Tibial artery (tissue), 4 donors: ENCODE measurements at regions not wholly inside any gene's neighbourhood (a gene's known extent, or its start where the extent isn't known, plus 50 kb on each side); places are given as distances from the start of the nearest gene placed in this dataset.
"Not testable (repeated sequence)": the region's sequence is repeated elsewhere in the genome, so short reads cannot be mapped to it uniquely, and the experiment has no call there.

ENCODE experiments used
- DNase-seq, 2 donors: peaks; one replicate each; pipeline ENCODE4 v3.0.0-alpha.2; 2019
- H3K27ac ChIP-seq, 2 donors: fragments of 200-600 bp; sonication (generic) in 1 of 2; 1 replicate in 1 of 2; 2 replicates in 1 of 2; pipeline ENCODE4 v1.5.1; 2018 to 2019; ENCODE audit warnings: mild to moderate bottlenecking in 1 of 2
- H3K27me3 ChIP-seq, 2 donors: fragments of 200-600 bp; sonication (generic) in 1 of 2; one replicate each; pipeline versions ENCODE4 v1.5.1 to v1.6.0; 2016 to 2019
- H3K36me3 ChIP-seq, 3 donors: fragments of 200-600 bp; sonication (generic) in 2 of 3; one replicate each; pipeline ENCODE4 v1.5.1; 2016 to 2019; ENCODE audit warnings: mild to moderate bottlenecking in 2 of 3
- H3K4me1 ChIP-seq, 4 donors: fragments of 200-600 bp; sonication (generic) in 2 of 4; 1 replicate in 3 of 4; 2 replicates in 1 of 4; pipeline ENCODE4 v1.5.1; 2016 to 2019
- H3K4me3 ChIP-seq, 2 donors: fragments of 200-600 bp; sonication (generic) in 1 of 2; 1 replicate in 1 of 2; 2 replicates in 1 of 2; pipeline ENCODE4 v1.5.1; 2018 to 2019; ENCODE audit warnings: mild to moderate bottlenecking in 2 of 2
- H3K9me3 ChIP-seq, 3 donors: fragments of 200-600 bp; sonication (generic) in 1 of 3; one replicate each; pipeline ENCODE4 v1.5.1; 2016 to 2019
- intact Hi-C: fragments of 100-400 bp; cut with DNase I; formaldehyde crosslinking; loops from one replicate; pipeline ENCODE4 v1.15.0; 2023; ENCODE audit warnings: low total_unique reads
- TF ChIP-seq, protein P1 (sequence below), 2 experiments: fragments of 200-600 bp in 1 of 2; fragments of 450-650 bp in 1 of 2; IDR thresholded peaks; one replicate each; pipeline ENCODE4 v1.5.1; 2017 to 2019; ENCODE audit warnings: antibody characterized with exemption in 2 of 2, mild to moderate bottlenecking in 1 of 2, moderate library complexity in 1 of 2

- Histone ChIP-seq H3K9me3 (no peaks in the 10 kb centered on the region), H3K27ac (no peak overlapping the region), H3K4me3 (no peak overlapping the region), H3K27me3 (no peaks in the 10 kb centered on the region), H3K4me1 (no peaks in the 10 kb centered on the region), H3K36me3 (no peaks in the 10 kb centered on the region)
- DNase-seq, result no peak
- TF ChIP-seq, protein P1, sequence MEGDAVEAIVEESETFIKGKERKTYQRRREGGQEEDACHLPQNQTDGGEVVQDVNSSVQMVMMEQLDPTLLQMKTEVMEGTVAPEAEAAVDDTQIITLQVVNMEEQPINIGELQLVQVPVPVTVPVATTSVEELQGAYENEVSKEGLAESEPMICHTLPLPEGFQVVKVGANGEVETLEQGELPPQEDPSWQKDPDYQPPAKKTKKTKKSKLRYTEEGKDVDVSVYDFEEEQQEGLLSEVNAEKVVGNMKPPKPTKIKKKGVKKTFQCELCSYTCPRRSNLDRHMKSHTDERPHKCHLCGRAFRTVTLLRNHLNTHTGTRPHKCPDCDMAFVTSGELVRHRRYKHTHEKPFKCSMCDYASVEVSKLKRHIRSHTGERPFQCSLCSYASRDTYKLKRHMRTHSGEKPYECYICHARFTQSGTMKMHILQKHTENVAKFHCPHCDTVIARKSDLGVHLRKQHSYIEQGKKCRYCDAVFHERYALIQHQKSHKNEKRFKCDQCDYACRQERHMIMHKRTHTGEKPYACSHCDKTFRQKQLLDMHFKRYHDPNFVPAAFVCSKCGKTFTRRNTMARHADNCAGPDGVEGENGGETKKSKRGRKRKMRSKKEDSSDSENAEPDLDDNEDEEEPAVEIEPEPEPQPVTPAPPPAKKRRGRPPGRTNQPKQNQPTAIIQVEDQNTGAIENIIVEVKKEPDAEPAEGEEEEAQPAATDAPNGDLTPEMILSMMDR (IDR thresholded peaks at IDR 0.05), result no peak
- intact Hi-C loops, result no loop called here
Observed at GRCh38 chr14:38544776-38545175, 288.9 kb upstream of the CLEC14A start.

GRCh38 chr14:38543851-38544250 is 288.0 kb upstream of the CLEC14A start:
- DNase-seq, H3K4me1 ChIP-seq, H3K9me3 ChIP-seq, H3K27me3 ChIP-seq, H3K4me3 ChIP-seq, H3K36me3 ChIP-seq, H3K27ac ChIP-seq, intact Hi-C loops: not testable (repeated sequence)

DNA sequence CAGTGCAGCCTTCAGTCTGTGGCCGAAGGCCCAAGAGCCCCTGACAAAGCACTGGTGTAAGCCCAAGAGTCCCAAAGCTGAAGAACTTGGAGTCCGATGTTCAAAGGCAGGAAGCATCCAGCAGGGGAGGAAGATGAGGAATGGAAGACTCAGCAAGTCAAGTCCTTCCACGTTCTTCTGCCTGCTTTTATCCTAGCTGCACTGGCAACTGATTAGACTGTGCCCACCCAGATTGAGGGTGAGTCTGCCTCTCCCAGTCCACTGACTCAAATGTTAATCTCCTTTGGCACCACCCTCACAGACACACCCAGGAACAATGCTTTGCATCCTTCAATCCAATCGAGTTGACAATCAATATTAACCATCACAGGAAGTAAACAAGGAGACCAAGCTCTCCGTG is 282.2 kb upstream of the CLEC14A start:
- H3K4me3 ChIP-seq, H3K4me1 ChIP-seq, H3K36me3 ChIP-seq, intact Hi-C loops, H3K27ac ChIP-seq, H3K9me3 ChIP-seq, DNase-seq, H3K27me3 ChIP-seq: not testable (repeated sequence)

GRCh38 chr14:38536376-38537038 is 280.6 kb upstream of the CLEC14A start:
- Histone ChIP-seq H3K4me3 (no peak overlapping the region), H3K27ac (no peak overlapping the region), H3K9me3 (no peaks in the 10 kb centered on the region), H3K36me3 (no peaks in the 10 kb centered on the region), H3K27me3 (no peaks in the 10 kb centered on the region), H3K4me1 (no peaks in the 10 kb centered on the region)
- intact Hi-C loops, result no loop called here
- TF ChIP-seq, protein P1 (IDR thresholded peaks at IDR 0.05), result no peak
- DNase-seq, result no peak

GRCh38 chr14:38528582-38528981 is 272.7 kb upstream of the CLEC14A start:
- TF ChIP-seq, protein P1 (IDR thresholded peaks at IDR 0.05), result no peak
- Histone ChIP-seq H3K27me3 (no peaks in the 10 kb centered on the region), H3K27ac (no peak overlapping the region), H3K9me3 (no peaks in the 10 kb centered on the region), H3K4me1 (no peaks in the 10 kb centered on the region), H3K36me3 (no peaks in the 10 kb centered on the region), H3K4me3 (no peak overlapping the region)
- intact Hi-C loops, result no loop called here
- DNase-seq, result no peak

- H3K27me3 ChIP-seq, result no peaks in the 10 kb centered on the region
- H3K27ac ChIP-seq, result no peak overlapping the region
- H3K4me1 ChIP-seq, result no peaks in the 10 kb centered on the region
- H3K36me3 ChIP-seq, result no peaks in the 10 kb centered on the region
- TF ChIP-seq, protein P1 (IDR thresholded peaks at IDR 0.05), result no peak
- intact Hi-C loops, result no loop called here
- DNase-seq, result no peak
- no peaks in the 10 kb centered on the region for H3K9me3 ChIP-seq
- no peak overlapping the region for H3K4me3 ChIP-seq
Observed at GRCh38 chr14:38527502-38527878, 271.6 kb upstream of the CLEC14A start.
